ENCODE measurements at regions not wholly inside any gene's neighbourhood (a gene's known extent, or its start where the extent isn't known, plus 50 kb on each side); places are given as distances from the start of the nearest gene placed in this dataset.
"Not testable (repeated sequence)": the region's sequence is repeated elsewhere in the genome, so short reads cannot be mapped to it uniquely, and the experiment has no call there.

- no peak for DNase-seq
Measured at GRCh38 chr16:17983114-17983513, 353.4 kb downstream of the NPIPA8 start.

GRCh38 chr16:17977260-17977659, 359.3 kb downstream of the NPIPA8 start:
- DNase-seq: no peak

- DNase-seq: no peak
Measured at GRCh38 chr16:17972460-17972943, 364.0 kb downstream of the NPIPA8 start.

GRCh38 chr16:17970816-17971331, 365.7 kb downstream of the NPIPA8 start:
- DNase-seq: no peak

- DNase-seq: no peak
Measured at GRCh38 chr16:17970157-17970765, 366.3 kb downstream of the NPIPA8 start.

GRCh38 chr16:17965133-17965900, 371.2 kb downstream of the NPIPA8 start:
- DNase-seq: no peak

- DNase-seq: no peak
Measured at GRCh38 chr16:17964196-17964595, 372.3 kb downstream of the NPIPA8 start.

GRCh38 chr16:17963185-17963836, 373.2 kb downstream of the NPIPA8 start:
- no peak for DNase-seq

GRCh38 chr16:17962726-17963125, 373.8 kb downstream of the NPIPA8 start:
- no peak for DNase-seq

- DNase-seq: not testable (repeated sequence)
Measured at GRCh38 chr16:17961822-17962221, 374.7 kb downstream of the NPIPA8 start.

- DNase-seq: no peak
Measured at GRCh38 chr16:17951378-17951777, 385.2 kb downstream of the NPIPA8 start.

- DNase-seq: no peak
Measured at GRCh38 chr16:17949982-17950250, 386.6 kb downstream of the NPIPA8 start.

GRCh38 chr16:17949141-17949981, 387.2 kb downstream of the NPIPA8 start:
- DNase-seq: no peak

- no peak for DNase-seq
Measured at GRCh38 chr16:17947637-17948036, 388.9 kb downstream of the NPIPA8 start.

GRCh38 chr16:17947165-17947564, 389.4 kb downstream of the NPIPA8 start:
- DNase-seq: no peak

GRCh38 chr16:17945080-17945601, 391.4 kb downstream of the NPIPA8 start:
- DNase-seq: no peak

- DNase-seq: no peak
Measured at GRCh38 chr16:17944345-17944744, 392.2 kb downstream of the NPIPA8 start.

GRCh38 chr16:17942067-17942466, 394.5 kb downstream of the NPIPA8 start:
- no peak for DNase-seq

- DNase-seq: no peak
Measured at GRCh38 chr16:17940584-17941364, 395.8 kb downstream of the NPIPA8 start.

- no peak for DNase-seq
Measured at GRCh38 chr16:17939723-17940122, 396.8 kb downstream of the NPIPA8 start.

GRCh38 chr16:17939122-17939536, 397.4 kb downstream of the NPIPA8 start:
- no peak for DNase-seq

- DNase-seq: no peak
Measured at GRCh38 chr16:17938546-17938945, 398.0 kb downstream of the NPIPA8 start.

All from activated gamma-delta T cell treated with Interleukin-2 at 50 U/mL for 16 hours (primary cell).